Neural crest cell (in vitro differentiated cells): ENCODE measurements at regions not wholly inside any gene's neighbourhood (a gene's known extent, or its start where the extent isn't known, plus 50 kb on each side); places are given as distances from the start of the nearest gene placed in this dataset.

Source experiments
- DNase-seq: peaks from one replicate; pipeline ENCODE4 v3.0.0; 2021; ENCODE audit warnings: low read depth, mixed read lengths, low spot score
- H3K27ac Mint-ChIP-seq: one replicate; pipeline ENCODE4 v1.8.0; 2021; ENCODE audit warnings: mild to moderate bottlenecking, mixed read lengths; ENCODE audit not compliant: unreplicated experiment
- H3K27me3 Mint-ChIP-seq: 2 replicates; pipeline ENCODE4 v1.8.0; 2021; ENCODE audit warnings: low read depth, mild to moderate bottlenecking, mixed read lengths
- H3K36me3 Mint-ChIP-seq: 2 replicates; pipeline ENCODE4 v1.8.0; 2021; ENCODE audit warnings: low read depth, mild to moderate bottlenecking, mixed read lengths
- H3K4me1 Mint-ChIP-seq: 2 replicates; pipeline ENCODE4 v1.8.0; 2021; ENCODE audit warnings: mixed read lengths
- H3K4me3 Mint-ChIP-seq: one replicate; pipeline ENCODE4 v1.8.0; 2021; ENCODE audit warnings: mild to moderate bottlenecking, mixed read lengths
- H3K9me3 Mint-ChIP-seq: 2 replicates; pipeline ENCODE4 v1.8.0; 2021; ENCODE audit warnings: mixed read lengths
- TF ChIP-seq, protein P1 (sequence below): fragments of 200-600 bp; sonication (generic); conservative IDR thresholded peaks from 2 replicates; pipeline ENCODE4 v1.5.0; 2021; ENCODE audit warnings: antibody characterized with exemption, mild to moderate bottlenecking

DNA sequence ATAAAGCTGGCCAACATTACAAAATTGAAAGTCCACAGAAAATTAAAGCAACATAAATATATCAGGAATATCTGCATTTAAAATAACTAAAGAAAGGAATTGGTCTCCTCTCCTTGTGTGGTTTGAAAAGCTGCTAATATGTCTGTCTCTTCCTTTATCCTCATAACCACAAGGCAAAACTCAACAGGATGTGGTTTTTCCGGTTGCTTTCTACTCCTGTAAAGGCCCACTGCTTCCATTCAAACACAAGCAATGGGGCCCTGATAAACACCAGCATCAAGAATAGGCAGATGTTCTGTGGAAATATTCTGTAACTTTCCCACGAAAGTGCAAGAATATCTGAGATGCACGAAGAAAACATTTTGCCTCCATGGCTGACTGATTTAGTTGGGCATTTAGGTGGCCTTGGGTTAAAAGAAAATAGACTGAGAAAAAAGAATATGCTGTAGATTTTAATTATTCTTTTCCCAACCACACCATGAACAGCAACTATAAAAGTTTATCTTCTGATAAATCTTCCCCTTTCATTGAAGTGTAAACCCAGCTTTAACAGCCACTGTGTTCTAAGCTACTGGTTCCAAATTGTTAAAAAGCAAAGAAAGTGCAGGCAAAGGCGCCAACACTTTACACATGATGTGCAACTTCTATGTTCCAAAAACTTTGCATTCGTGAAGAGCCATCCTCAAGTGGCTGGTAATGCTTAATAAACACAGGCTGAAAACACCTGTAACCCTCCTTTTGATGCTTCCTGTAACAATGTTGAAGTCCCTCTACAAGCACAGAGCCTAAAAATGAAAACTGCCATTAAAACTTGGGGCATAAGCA, 50.5 kb upstream of the NDST3 start:
- no peak for DNase-seq
- Mint-ChIP-seq H3K27ac (no peak overlapping the region), H3K9me3 (peaks cover 7% of the 10 kb centered on the region), H3K4me1 (no peaks in the 10 kb centered on the region), H3K4me3 (no peak overlapping the region), H3K36me3 (peaks cover 7% of the 10 kb centered on the region), H3K27me3 (no peaks in the 10 kb centered on the region)
- TF ChIP-seq, protein P1, sequence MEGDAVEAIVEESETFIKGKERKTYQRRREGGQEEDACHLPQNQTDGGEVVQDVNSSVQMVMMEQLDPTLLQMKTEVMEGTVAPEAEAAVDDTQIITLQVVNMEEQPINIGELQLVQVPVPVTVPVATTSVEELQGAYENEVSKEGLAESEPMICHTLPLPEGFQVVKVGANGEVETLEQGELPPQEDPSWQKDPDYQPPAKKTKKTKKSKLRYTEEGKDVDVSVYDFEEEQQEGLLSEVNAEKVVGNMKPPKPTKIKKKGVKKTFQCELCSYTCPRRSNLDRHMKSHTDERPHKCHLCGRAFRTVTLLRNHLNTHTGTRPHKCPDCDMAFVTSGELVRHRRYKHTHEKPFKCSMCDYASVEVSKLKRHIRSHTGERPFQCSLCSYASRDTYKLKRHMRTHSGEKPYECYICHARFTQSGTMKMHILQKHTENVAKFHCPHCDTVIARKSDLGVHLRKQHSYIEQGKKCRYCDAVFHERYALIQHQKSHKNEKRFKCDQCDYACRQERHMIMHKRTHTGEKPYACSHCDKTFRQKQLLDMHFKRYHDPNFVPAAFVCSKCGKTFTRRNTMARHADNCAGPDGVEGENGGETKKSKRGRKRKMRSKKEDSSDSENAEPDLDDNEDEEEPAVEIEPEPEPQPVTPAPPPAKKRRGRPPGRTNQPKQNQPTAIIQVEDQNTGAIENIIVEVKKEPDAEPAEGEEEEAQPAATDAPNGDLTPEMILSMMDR, result no peak

DNA sequence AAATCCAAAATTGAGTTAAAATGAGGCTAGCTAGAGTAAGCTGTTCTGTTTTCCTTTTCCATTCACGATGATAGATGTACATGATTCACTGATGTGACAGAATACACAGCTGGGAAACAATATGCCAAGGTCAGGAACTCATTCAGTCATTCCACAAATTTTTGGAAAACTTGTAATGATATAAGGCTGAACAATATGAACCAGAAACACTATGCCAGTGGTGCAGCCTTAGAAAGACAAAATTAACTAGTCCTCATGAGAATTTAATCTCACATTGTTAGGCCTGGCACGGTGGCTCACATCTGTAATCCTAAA, 50.0 kb upstream of the NDST3 start:
- Mint-ChIP-seq H3K4me3 (no peak overlapping the region), H3K4me1 (no peaks in the 10 kb centered on the region), H3K9me3 (peaks cover 4% of the 10 kb centered on the region), H3K36me3 (peaks cover 5% of the 10 kb centered on the region), H3K27me3 (no peaks in the 10 kb centered on the region), H3K27ac (no peak overlapping the region)
- TF ChIP-seq, protein P1, result no peak
- no peak for DNase-seq
